ENCODE measurements at regions not wholly inside any gene's neighbourhood (a gene's known extent, or its start where the extent isn't known, plus 50 kb on each side); places are given as distances from the start of the nearest gene placed in this dataset.

DNA sequence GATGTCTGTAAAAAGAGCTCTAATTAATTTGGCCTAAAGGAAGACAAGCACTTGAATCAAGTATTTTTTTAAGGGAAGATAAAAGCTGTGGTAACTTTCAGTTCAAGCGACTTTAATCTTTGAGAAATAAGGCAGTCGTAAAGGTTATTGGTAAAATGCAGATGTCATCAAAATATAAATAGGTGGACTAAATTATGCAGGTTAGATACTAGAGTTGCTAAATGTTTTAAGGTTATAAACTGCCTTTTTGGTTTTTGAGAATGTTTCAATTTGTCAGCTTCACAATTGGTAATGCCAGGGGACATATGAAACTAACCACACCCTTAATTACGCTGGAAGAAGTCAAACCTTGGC is 159.5 kb upstream of the OLIG3 start:
- no peak for TF ChIP-seq TAF1 (IDR thresholded peaks at IDR 0.05; ENCODE audit: low read depth)
- TF ChIP-seq EGR1 (IDR thresholded peaks at IDR 0.05) = no peak
- no peak for TF ChIP-seq FOXM1 (IDR thresholded peaks at IDR 0.05; ENCODE audit: borderline replicate concordance, low read depth)
- TF ChIP-seq EP300 (IDR thresholded peaks at IDR 0.05; ENCODE audit: borderline replicate concordance) = no peak
- TF ChIP-seq, protein P1, sequence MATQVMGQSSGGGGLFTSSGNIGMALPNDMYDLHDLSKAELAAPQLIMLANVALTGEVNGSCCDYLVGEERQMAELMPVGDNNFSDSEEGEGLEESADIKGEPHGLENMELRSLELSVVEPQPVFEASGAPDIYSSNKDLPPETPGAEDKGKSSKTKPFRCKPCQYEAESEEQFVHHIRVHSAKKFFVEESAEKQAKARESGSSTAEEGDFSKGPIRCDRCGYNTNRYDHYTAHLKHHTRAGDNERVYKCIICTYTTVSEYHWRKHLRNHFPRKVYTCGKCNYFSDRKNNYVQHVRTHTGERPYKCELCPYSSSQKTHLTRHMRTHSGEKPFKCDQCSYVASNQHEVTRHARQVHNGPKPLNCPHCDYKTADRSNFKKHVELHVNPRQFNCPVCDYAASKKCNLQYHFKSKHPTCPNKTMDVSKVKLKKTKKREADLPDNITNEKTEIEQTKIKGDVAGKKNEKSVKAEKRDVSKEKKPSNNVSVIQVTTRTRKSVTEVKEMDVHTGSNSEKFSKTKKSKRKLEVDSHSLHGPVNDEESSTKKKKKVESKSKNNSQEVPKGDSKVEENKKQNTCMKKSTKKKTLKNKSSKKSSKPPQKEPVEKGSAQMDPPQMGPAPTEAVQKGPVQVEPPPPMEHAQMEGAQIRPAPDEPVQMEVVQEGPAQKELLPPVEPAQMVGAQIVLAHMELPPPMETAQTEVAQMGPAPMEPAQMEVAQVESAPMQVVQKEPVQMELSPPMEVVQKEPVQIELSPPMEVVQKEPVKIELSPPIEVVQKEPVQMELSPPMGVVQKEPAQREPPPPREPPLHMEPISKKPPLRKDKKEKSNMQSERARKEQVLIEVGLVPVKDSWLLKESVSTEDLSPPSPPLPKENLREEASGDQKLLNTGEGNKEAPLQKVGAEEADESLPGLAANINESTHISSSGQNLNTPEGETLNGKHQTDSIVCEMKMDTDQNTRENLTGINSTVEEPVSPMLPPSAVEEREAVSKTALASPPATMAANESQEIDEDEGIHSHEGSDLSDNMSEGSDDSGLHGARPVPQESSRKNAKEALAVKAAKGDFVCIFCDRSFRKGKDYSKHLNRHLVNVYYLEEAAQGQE (IDR thresholded peaks at IDR 0.05; ENCODE audit: low read depth) = no peak
- TF ChIP-seq CREB1 (IDR thresholded peaks at IDR 0.05; ENCODE audit: low read depth) = no peak
